LNCaP clone FGC (cell line): ENCODE measurements at regions not wholly inside any gene's neighbourhood (a gene's known extent, or its start where the extent isn't known, plus 50 kb on each side); places are given as distances from the start of the nearest gene placed in this dataset.

Experiments used
- DNase-seq: peaks from one replicate; pipeline ENCODE4 v3.0.0-alpha.2; 2011; ENCODE audit warnings: low read depth
- H3K4me3 ChIP-seq: 2 replicates; pipeline ENCODE4 v1.5.1; 2011; ENCODE audit warnings: mild to moderate bottlenecking, low read depth, low read length, control low read depth
- CTCF ChIP-seq: IDR thresholded peaks from 2 replicates; pipeline ENCODE4 v1.5.1; 2012; ENCODE audit warnings: mild to moderate bottlenecking; ENCODE audit not compliant: control insufficient read depth, insufficient read depth; ENCODE audit errors: extremely low read depth

GRCh38 chr11:106178361-106178760, 100.9 kb downstream of the AASDHPPT start:
- TF ChIP-seq CTCF: no peak
- H3K4me3 ChIP-seq: no peak overlapping the region
- no peak for DNase-seq

- no peak overlapping the region for H3K4me3 ChIP-seq
- no peak for DNase-seq
- TF ChIP-seq CTCF: no peak
Measured at GRCh38 chr11:106179048-106179447, 101.6 kb downstream of the AASDHPPT start.

GRCh38 chr11:106186630-106187029, 109.2 kb downstream of the AASDHPPT start:
- DNase-seq: no peak
- no peak for TF ChIP-seq CTCF
- H3K4me3 ChIP-seq: no peak overlapping the region

- DNase-seq: no peak
- no peak for TF ChIP-seq CTCF
- H3K4me3 ChIP-seq: no peak overlapping the region
Measured at GRCh38 chr11:106187860-106188456, 110.5 kb downstream of the AASDHPPT start.

- TF ChIP-seq CTCF: no peak
- no peak for DNase-seq
- H3K4me3 ChIP-seq: no peak overlapping the region
Measured at GRCh38 chr11:106193956-106194355, 116.5 kb downstream of the AASDHPPT start.

- DNase-seq: no peak
- no peak overlapping the region for H3K4me3 ChIP-seq
- TF ChIP-seq CTCF: no peak
Measured at GRCh38 chr11:106197438-106197837, 120.0 kb downstream of the AASDHPPT start.

- no peak for DNase-seq
- H3K4me3 ChIP-seq: no peak overlapping the region
- no peak for TF ChIP-seq CTCF
Measured at GRCh38 chr11:106202935-106203620, 125.6 kb downstream of the AASDHPPT start.
